ENCODE measurements at regions not wholly inside any gene's neighbourhood (a gene's known extent, or its start where the extent isn't known, plus 50 kb on each side); places are given as distances from the start of the nearest gene placed in this dataset.

GRCh38 chr4:24002330-24002966, 112.6 kb upstream of the PPARGC1A start:
- H3K27ac ChIP-seq: no peak overlapping the region
- TF ChIP-seq CTCF (conservative IDR thresholded peaks at IDR 0.05) (no peak), ZFX (IDR thresholded peaks at IDR 0.05) (no peak)

- H3K27ac ChIP-seq: no peak overlapping the region
- no peak for TF ChIP-seq CTCF (conservative IDR thresholded peaks at IDR 0.05)
- TF ChIP-seq ZFX (IDR thresholded peaks at IDR 0.05): no peak
These were observed 111.9 kb upstream of the PPARGC1A start for GRCh38 chr4:24001486-24002329.

- no peak overlapping the region for H3K27ac ChIP-seq
- no peak for TF ChIP-seq CTCF (conservative IDR thresholded peaks at IDR 0.05)
- no peak for TF ChIP-seq ZFX (IDR thresholded peaks at IDR 0.05)
These were observed 110.6 kb upstream of the PPARGC1A start for GRCh38 chr4:24000470-24000831.

GRCh38 chr4:23999714-24000469, 110.0 kb upstream of the PPARGC1A start:
- TF ChIP-seq CTCF (conservative IDR thresholded peaks at IDR 0.05): no peak
- no peak overlapping the region for H3K27ac ChIP-seq

- no peak overlapping the region for H3K27ac ChIP-seq
- no peak for TF ChIP-seq CTCF (conservative IDR thresholded peaks at IDR 0.05)
- no peak for TF ChIP-seq ZFX (IDR thresholded peaks at IDR 0.05)
These were observed 103.5 kb upstream of the PPARGC1A start for GRCh38 chr4:23993373-23993772.

- no peak overlapping the region for H3K27ac ChIP-seq
- TF ChIP-seq ZFX (IDR thresholded peaks at IDR 0.05) (no peak), CTCF (conservative IDR thresholded peaks at IDR 0.05) (no peak)
These were observed 101.6 kb upstream of the PPARGC1A start for GRCh38 chr4:23991444-23991843.

GRCh38 chr4:23986270-23986669, 96.4 kb upstream of the PPARGC1A start:
- no peak overlapping the region for H3K27ac ChIP-seq
- no peak for TF ChIP-seq ZFX (IDR thresholded peaks at IDR 0.05)
- no peak for TF ChIP-seq CTCF (conservative IDR thresholded peaks at IDR 0.05)
